Kidney (tissue), 13 donors: ENCODE measurements at regions not wholly inside any gene's neighbourhood (a gene's known extent, or its start where the extent isn't known, plus 50 kb on each side); places are given as distances from the start of the nearest gene placed in this dataset.

Experiments
- DNase-seq, 5 donors: peaks; one replicate each; pipeline ENCODE4 v3.0.0-alpha.2; 2013 to 2020
- FAIRE-seq: peaks from 2 replicates; lab custom pipeline; 2012; peaks lifted over from hg19 to GRCh38; lab: Jason Lieb, UNC
- H3K27ac ChIP-seq, 2 donors: one replicate each; pipeline ENCODE4 v1.7.0; 2013; ENCODE audit warnings: low read depth in 2 of 2, low read length in 2 of 2, inconsistent platforms in 1 of 2
- H3K27me3 ChIP-seq: one replicate; pipeline ENCODE4 v1.7.1; 2013; ENCODE audit warnings: low read length, inconsistent platforms; ENCODE audit not compliant: control insufficient read depth, insufficient read depth
- H3K36me3 ChIP-seq, 3 donors: one replicate each; pipeline versions ENCODE4 v1.7.0 to v1.7.1; 2013; ENCODE audit warnings: low read length in 3 of 3, control low read depth in 1 of 3, inconsistent platforms in 1 of 3; ENCODE audit not compliant: insufficient read depth in 3 of 3, control insufficient read depth in 2 of 3
- H3K4me1 ChIP-seq, 3 donors: one replicate each; pipeline versions ENCODE4 v1.7.0 to v1.7.1; 2013; ENCODE audit warnings: low read length in 3 of 3, inconsistent platforms in 1 of 3, low read depth in 1 of 3; ENCODE audit not compliant: control insufficient read depth in 2 of 3, insufficient read depth in 2 of 3
- H3K4me3 ChIP-seq, 3 donors: one replicate each; pipeline versions ENCODE4 v1.7.0 to v1.8.1; 2013; ENCODE audit warnings: low read length in 3 of 3, control low read depth in 1 of 3, inconsistent platforms in 1 of 3
- H3K9ac ChIP-seq, 3 donors: one replicate each; pipeline versions ENCODE4 v1.7.0 to v1.7.1; 2013; ENCODE audit warnings: low read length in 3 of 3, control low read depth in 1 of 3, inconsistent platforms in 1 of 3
- H3K9me3 ChIP-seq, 3 donors: one replicate each; pipeline versions ENCODE4 v1.7.0 to v1.7.1; 2013; ENCODE audit warnings: low read length in 3 of 3, control low read depth in 1 of 3, inconsistent platforms in 1 of 3; ENCODE audit not compliant: control insufficient read depth in 2 of 3, insufficient read depth in 1 of 3
- intact Hi-C: fragments of 100-400 bp; cut with DNase I; formaldehyde crosslinking; loops from one replicate; pipeline ENCODE4 v1.11.1; 2022
- TF ChIP-seq, protein P1 (sequence below): IDR thresholded peaks from 3 replicates; pipeline ENCODE4 v1.5.1; 2012; ENCODE audit warnings: mild to moderate bottlenecking, moderate library complexity, borderline replicate concordance; ENCODE audit not compliant: insufficient read depth; ENCODE audit errors: extremely low read depth
- donor health status: control.
- donor health status: control.
- donor health status: control.
- donor health status: control.
- donor health status: control.
- donor health status: DM: yes; HTN: yes; CAD: no.
- donor health status: Normal renal cell carcinoma (clear cell type).

DNA sequence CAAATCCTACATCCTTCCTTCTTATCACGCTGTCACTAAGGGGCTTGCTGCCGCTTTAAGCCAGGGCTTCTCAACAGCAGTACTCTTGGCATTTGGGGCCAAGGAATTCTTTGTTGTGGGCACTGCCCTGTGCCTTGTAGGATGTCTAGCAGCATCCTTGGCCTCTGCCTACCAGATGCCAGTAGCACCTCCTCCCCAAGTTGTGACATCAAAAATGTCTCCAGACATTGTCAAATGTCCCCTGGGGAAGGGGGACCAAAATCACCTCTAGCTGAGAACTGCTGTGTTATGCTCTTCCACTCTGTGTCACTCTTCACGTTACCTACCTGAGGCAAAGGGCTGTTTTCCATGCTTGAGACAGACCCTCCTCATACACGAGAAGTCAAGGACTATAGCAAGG lies 400.3 kb upstream of the POU3F1 start:
- H3K27ac ChIP-seq = no peak overlapping the region
- H3K4me3 ChIP-seq = no peak overlapping the region
- H3K4me1 ChIP-seq = no peaks in the 10 kb centered on the region
- intact Hi-C loops = no loop called here
- H3K36me3 ChIP-seq = no peaks in the 10 kb centered on the region
- DNase-seq = no peak
- no peak overlapping the region for H3K9ac ChIP-seq
- no peak for FAIRE-seq
- H3K9me3 ChIP-seq = no peaks in the 10 kb centered on the region
- TF ChIP-seq, protein P1, sequence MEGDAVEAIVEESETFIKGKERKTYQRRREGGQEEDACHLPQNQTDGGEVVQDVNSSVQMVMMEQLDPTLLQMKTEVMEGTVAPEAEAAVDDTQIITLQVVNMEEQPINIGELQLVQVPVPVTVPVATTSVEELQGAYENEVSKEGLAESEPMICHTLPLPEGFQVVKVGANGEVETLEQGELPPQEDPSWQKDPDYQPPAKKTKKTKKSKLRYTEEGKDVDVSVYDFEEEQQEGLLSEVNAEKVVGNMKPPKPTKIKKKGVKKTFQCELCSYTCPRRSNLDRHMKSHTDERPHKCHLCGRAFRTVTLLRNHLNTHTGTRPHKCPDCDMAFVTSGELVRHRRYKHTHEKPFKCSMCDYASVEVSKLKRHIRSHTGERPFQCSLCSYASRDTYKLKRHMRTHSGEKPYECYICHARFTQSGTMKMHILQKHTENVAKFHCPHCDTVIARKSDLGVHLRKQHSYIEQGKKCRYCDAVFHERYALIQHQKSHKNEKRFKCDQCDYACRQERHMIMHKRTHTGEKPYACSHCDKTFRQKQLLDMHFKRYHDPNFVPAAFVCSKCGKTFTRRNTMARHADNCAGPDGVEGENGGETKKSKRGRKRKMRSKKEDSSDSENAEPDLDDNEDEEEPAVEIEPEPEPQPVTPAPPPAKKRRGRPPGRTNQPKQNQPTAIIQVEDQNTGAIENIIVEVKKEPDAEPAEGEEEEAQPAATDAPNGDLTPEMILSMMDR = no peak
- H3K27me3 ChIP-seq = no peaks in the 10 kb centered on the region

DNA sequence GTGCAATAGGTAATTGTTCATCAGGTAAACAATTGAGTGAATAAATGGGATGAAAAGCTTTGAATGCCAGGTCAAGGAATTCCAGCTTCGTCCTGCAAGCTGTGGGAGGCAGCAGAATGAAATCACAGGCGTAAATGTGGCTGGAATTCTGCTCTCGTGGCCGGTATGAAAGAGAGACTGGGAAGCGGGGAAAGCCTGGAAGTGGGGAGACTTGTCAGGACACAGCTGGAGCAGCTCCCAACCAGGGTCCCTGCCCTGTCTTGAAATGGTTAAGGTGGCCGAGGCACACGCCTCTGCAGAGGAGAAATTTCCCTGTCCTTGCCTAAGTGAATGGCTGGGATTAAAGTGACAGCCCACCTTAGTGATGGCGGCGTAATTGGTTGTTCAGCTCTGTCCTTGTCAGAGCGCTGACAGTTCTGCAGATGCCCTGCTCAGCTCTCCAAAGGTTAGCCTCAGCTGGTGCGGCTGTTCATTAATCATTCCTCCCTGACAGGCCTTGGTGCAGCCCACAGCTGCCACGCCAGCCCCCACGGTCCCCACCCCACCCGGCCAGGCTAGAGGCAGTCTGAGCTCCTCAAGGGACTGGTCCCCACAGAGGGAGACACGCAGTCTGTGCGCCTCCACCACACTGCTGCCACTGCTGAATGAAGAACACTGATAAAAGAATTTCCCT lies 398.3 kb upstream of the POU3F1 start:
- no peak overlapping the region for H3K27ac ChIP-seq
- H3K27me3 ChIP-seq = no peaks in the 10 kb centered on the region
- no peaks in the 10 kb centered on the region for H3K36me3 ChIP-seq
- FAIRE-seq (no peak), DNase-seq (no peak)
- H3K9me3 ChIP-seq = no peaks in the 10 kb centered on the region
- no peak overlapping the region for H3K4me3 ChIP-seq
- no peak overlapping the region for H3K9ac ChIP-seq
- intact Hi-C loops = no loop called here
- no peaks in the 10 kb centered on the region for H3K4me1 ChIP-seq
- TF ChIP-seq, protein P1 = no peak

DNA sequence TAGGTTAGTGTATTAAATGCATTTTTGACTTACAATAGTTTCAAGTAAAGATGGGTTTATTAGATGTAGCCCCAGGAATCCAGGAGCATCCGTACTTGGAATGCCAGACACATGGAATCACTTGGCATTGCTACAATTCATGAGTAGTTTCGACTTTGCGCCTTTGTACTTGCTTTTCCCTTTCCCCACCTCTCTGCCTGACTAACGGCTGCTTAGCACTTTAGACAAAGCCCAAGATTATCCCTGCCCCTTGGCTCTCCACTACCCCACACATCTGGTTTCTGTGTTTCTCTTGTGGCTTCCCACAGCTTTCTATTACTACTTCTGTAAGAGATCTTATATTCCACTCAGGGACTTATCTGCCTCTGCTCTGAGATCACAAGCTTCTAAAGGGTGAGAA lies 397.7 kb upstream of the POU3F1 start:
- FAIRE-seq (no peak), DNase-seq (no peak)
- Histone ChIP-seq H3K4me3 (no peak overlapping the region), H3K27ac (no peak overlapping the region), H3K27me3 (no peaks in the 10 kb centered on the region), H3K9ac (no peak overlapping the region), H3K4me1 (no peaks in the 10 kb centered on the region), H3K36me3 (no peaks in the 10 kb centered on the region), H3K9me3 (no peaks in the 10 kb centered on the region)
- TF ChIP-seq, protein P1 = no peak
- intact Hi-C loops = no loop called here

DNA sequence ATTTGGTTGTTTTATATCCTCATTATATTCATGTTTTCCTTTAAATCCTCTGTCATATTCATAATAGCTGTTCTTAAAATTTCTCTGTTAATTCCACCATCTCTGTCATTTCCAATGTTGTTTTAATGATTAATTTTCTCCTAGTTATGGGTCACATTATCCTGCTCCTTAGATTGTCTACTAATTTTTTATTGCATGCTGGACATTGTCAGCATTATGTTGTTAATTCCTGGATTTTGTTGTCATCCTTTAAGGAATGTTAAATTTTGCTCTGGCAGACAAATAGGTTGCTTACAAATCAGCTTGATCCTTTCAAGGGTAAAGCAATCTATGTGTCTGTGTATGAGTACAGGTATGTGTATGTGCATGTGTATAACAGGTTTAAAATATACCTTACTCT lies 393.8 kb upstream of the POU3F1 start:
- intact Hi-C loops = no loop called here
- Histone ChIP-seq H3K36me3 (no peaks in the 10 kb centered on the region), H3K9me3 (no peaks in the 10 kb centered on the region), H3K9ac (no peak overlapping the region), H3K4me3 (no peak overlapping the region), H3K4me1 (no peaks in the 10 kb centered on the region), H3K27ac (no peak overlapping the region), H3K27me3 (no peaks in the 10 kb centered on the region)
- no peak for DNase-seq
- TF ChIP-seq, protein P1 = no peak
- no peak for FAIRE-seq
